ENCODE measurements at regions not wholly inside any gene's neighbourhood (a gene's known extent, or its start where the extent isn't known, plus 50 kb on each side); places are given as distances from the start of the nearest gene placed in this dataset.

DNA sequence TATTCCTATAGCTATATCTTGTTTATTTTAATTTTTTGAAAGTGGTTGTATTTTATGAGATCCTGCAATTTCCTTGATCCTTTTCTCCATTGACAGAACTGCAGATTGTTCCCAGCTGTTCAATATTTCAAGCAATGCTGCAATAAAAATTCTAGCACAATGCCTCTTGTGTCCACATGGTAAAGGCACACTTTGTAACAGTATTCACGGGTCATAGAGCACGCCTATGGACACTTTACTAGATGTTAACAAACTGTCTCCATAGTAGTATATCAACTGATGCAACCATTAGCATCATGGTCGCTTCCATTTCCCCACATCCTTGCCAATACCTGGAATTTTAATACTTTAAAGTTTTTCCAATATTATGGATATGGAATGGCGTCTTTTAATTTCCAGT is 123.9 kb upstream of the FZD8 start (continued):
- no peak for TF ChIP-seq SIN3A (conservative IDR thresholded peaks at IDR 0.05 in 1 of 2, IDR thresholded peaks at IDR 0.05 in 1 of 2; ENCODE audit: low read depth in 1 of 2, low read length in 2 of 2)
- TF ChIP-seq JUND (IDR thresholded peaks at IDR 0.05; ENCODE audit: low read length) = no peak
- TF ChIP-seq NRF1 (IDR thresholded peaks at IDR 0.05; ENCODE audit: low read depth, low read length) = no peak
- no peak for TF ChIP-seq HDAC2 (IDR thresholded peaks at IDR 0.05; ENCODE audit: borderline replicate concordance in 1 of 2, low read depth in 2 of 2, low read length in 2 of 2)
- TF ChIP-seq EP300 (IDR thresholded peaks at IDR 0.05; ENCODE audit: borderline replicate concordance in 1 of 2, low read depth in 2 of 2, low read length in 2 of 2) = no peak
- TF ChIP-seq TAF1 (IDR thresholded peaks at IDR 0.05; ENCODE audit: low read depth, low read length) = no peak
